ENCODE measurements at regions not wholly inside any gene's neighbourhood (a gene's known extent, or its start where the extent isn't known, plus 50 kb on each side); places are given as distances from the start of the nearest gene placed in this dataset.
"Not testable (repeated sequence)": the region's sequence is repeated elsewhere in the genome, so short reads cannot be mapped to it uniquely, and the experiment has no call there.

GRCh38 chr4:186414390-186414789 is 141.0 kb downstream of the MTNR1A start:
- WGBS = 90% methylated on average over 1 of the region's 1 CpG
- Histone ChIP-seq H3K27me3 (peaks cover 0 to 13% (median 0%) of the 10 kb centered on the region in 4 donors), H3K4me1 (no peaks in the 10 kb centered on the region), H3K36me3 (no peaks in the 10 kb centered on the region), H3K9me3 (no peaks in the 10 kb centered on the region), H3K27ac (replicated peaks in 1 of 4) (no peak overlapping the region), H3K4me3 (no peak overlapping the region)
- TF ChIP-seq POLR2A (IDR thresholded peaks at IDR 0.05; ENCODE audit: low read depth) = no peak
- no peak for TF ChIP-seq POLR2AphosphoS5 (IDR thresholded peaks at IDR 0.05)
- TF ChIP-seq EP300 (IDR thresholded peaks at IDR 0.05) = no peak
- no peak for TF ChIP-seq CTCF (IDR thresholded peaks at IDR 0.05)
- DNase-seq (ENCODE audit: extremely low spot score) = no peak
- intact Hi-C loops (cut with DNase I) = no loop called here

- H3K9me3 ChIP-seq = no peaks in the 10 kb centered on the region
- WGBS = 91% methylated on average over 12 of the region's 12 CpGs
- H3K27me3 ChIP-seq = no peaks in the 10 kb centered on the region
- intact Hi-C loops (cut with DNase I) = no loop called here
- H3K36me3 ChIP-seq = no peaks in the 10 kb centered on the region
- H3K4me1 ChIP-seq = no peaks in the 10 kb centered on the region
- no peak for DNase-seq (ENCODE audit: extremely low spot score)
- no peak overlapping the region for H3K4me3 ChIP-seq
- H3K27ac ChIP-seq (replicated peaks in 1 of 4) = no peak overlapping the region
- TF ChIP-seq CTCF (IDR thresholded peaks at IDR 0.05) = no peak
- TF ChIP-seq EP300 (IDR thresholded peaks at IDR 0.05) = no peak
- TF ChIP-seq POLR2A (IDR thresholded peaks at IDR 0.05; ENCODE audit: low read depth) = no peak
- no peak for TF ChIP-seq POLR2AphosphoS5 (IDR thresholded peaks at IDR 0.05)
Measured at GRCh38 chr4:186405957-186406356, 140.0 kb downstream of the F11 start.

GRCh38 chr4:186404562-186405134 is 138.7 kb downstream of the F11 start:
- no peak for TF ChIP-seq POLR2A (IDR thresholded peaks at IDR 0.05; ENCODE audit: low read depth)
- TF ChIP-seq POLR2AphosphoS5 (IDR thresholded peaks at IDR 0.05) = no peak
- Histone ChIP-seq H3K36me3 (no peaks in the 10 kb centered on the region), H3K4me3 (no peak overlapping the region), H3K27ac (replicated peaks in 1 of 4) (no peak overlapping the region), H3K27me3 (no peaks in the 10 kb centered on the region), H3K9me3 (no peaks in the 10 kb centered on the region), H3K4me1 (no peaks in the 10 kb centered on the region)
- intact Hi-C loops (cut with DNase I) = no loop called here
- no peak for DNase-seq (ENCODE audit: extremely low spot score)
- WGBS = 65% methylated on average over 6 of the region's 6 CpGs

- H3K27me3 ChIP-seq = no peaks in the 10 kb centered on the region
- no peak overlapping the region for H3K27ac ChIP-seq (replicated peaks in 1 of 4)
- intact Hi-C loops (cut with DNase I) = no loop called here
- no peak overlapping the region for H3K4me3 ChIP-seq
- 77% methylated on average over 6 of the region's 6 CpGs for WGBS
- no peak for DNase-seq (ENCODE audit: extremely low spot score)
- no peak for TF ChIP-seq POLR2A (IDR thresholded peaks at IDR 0.05; ENCODE audit: low read depth)
- TF ChIP-seq EP300 (IDR thresholded peaks at IDR 0.05) = no peak
- TF ChIP-seq CTCF (IDR thresholded peaks at IDR 0.05) = no peak
- H3K4me1 ChIP-seq = no peaks in the 10 kb centered on the region
- no peaks in the 10 kb centered on the region for H3K36me3 ChIP-seq
- no peaks in the 10 kb centered on the region for H3K9me3 ChIP-seq
Measured at GRCh38 chr4:186400676-186401075, 134.7 kb downstream of the F11 start.

GRCh38 chr4:186392017-186392416 is 126.0 kb downstream of the F11 start:
- no peak for DNase-seq (ENCODE audit: extremely low spot score)
- TF ChIP-seq CTCF (IDR thresholded peaks at IDR 0.05) (no peak), POLR2AphosphoS5 (IDR thresholded peaks at IDR 0.05) (no peak), EP300 (IDR thresholded peaks at IDR 0.05) (no peak), POLR2A (IDR thresholded peaks at IDR 0.05; ENCODE audit: low read depth) (no peak)
- intact Hi-C loops (cut with DNase I) = no loop called here
- no peak overlapping the region for H3K27ac ChIP-seq (replicated peaks in 1 of 4)
- no peaks in the 10 kb centered on the region for H3K4me1 ChIP-seq
- H3K27me3 ChIP-seq = no peaks in the 10 kb centered on the region
- no peaks in the 10 kb centered on the region for H3K9me3 ChIP-seq
- no peaks in the 10 kb centered on the region for H3K36me3 ChIP-seq
- 88% methylated on average over 10 of the region's 10 CpGs for WGBS
- no peak overlapping the region for H3K4me3 ChIP-seq

- H3K9me3 ChIP-seq; intact Hi-C loops (cut with DNase I); DNase-seq (ENCODE audit: extremely low spot score); H3K4me1 ChIP-seq; H3K27ac ChIP-seq (replicated peaks in 1 of 4); H3K4me3 ChIP-seq; H3K36me3 ChIP-seq; H3K27me3 ChIP-seq: not testable (repeated sequence)
- WGBS = 53% methylated on average over 1 of the region's 1 CpG
Measured at GRCh38 chr4:186384328-186384727, 118.3 kb downstream of the F11 start.

All from esophagus muscularis mucosa (tissue), 4 donors.